WTC11 (cell line): ENCODE measurements at regions not wholly inside any gene's neighbourhood (a gene's known extent, or its start where the extent isn't known, plus 50 kb on each side); places are given as distances from the start of the nearest gene placed in this dataset.

Experiments
- ATAC-seq: fragments of 200-7000 bp; cut with Tn5 transposase; 2 replicates; pipeline ENCODE4 v1.10.0; 2021; ENCODE audit warnings: mild to moderate bottlenecking, moderate library complexity
- CTCF ChIA-PET: fragments of 300-600 bp; sonication (Branson Sonifier 250); formaldehyde crosslinking; loops from one replicate; lab custom pipeline; 2021; ENCODE audit warnings: antibody characterized with exemption; lab: Charles Lee
- POLR2A ChIA-PET: fragments of 350-600 bp; sonication (Branson Sonifier 250); formaldehyde crosslinking; loops from one replicate; lab custom pipeline; 2021; ENCODE audit warnings: antibody characterized with exemption; lab: Charles Lee
- DNase-seq: peaks from one replicate; pipeline ENCODE4 v3.0.0; 2021; ENCODE audit warnings: low spot score
- H3K27ac Mint-ChIP-seq: 2 replicates; pipeline ENCODE4 v1.8.0; 2021; ENCODE audit warnings: mixed read lengths
- H3K27me3 Mint-ChIP-seq: 2 replicates; pipeline ENCODE4 v1.8.0; 2021; ENCODE audit warnings: low read depth, mild to moderate bottlenecking, moderate library complexity, mixed read lengths
- H3K36me3 Mint-ChIP-seq: 2 replicates; pipeline ENCODE4 v1.8.0; 2021; ENCODE audit warnings: mixed read lengths
- H3K4me1 Mint-ChIP-seq: 2 replicates; pipeline ENCODE4 v1.8.0; 2022; ENCODE audit warnings: mixed read lengths
- H3K4me3 Mint-ChIP-seq: 2 replicates; pipeline ENCODE4 v1.8.0; 2021; ENCODE audit warnings: mild to moderate bottlenecking, moderate library complexity, mixed read lengths
- H3K9me3 Mint-ChIP-seq: 2 replicates; pipeline ENCODE4 v1.8.0; 2021; ENCODE audit warnings: mixed read lengths
- ARID4B ChIP-seq: sonication (generic); formaldehyde crosslinking; IDR thresholded peaks from 2 replicates; pipeline ENCODE4 v1.8.0; 2023; ENCODE audit warnings: missing genetic modification reagents, mild to moderate bottlenecking, borderline replicate concordance
- FOXK1 ChIP-seq: sonication (generic); formaldehyde crosslinking; IDR thresholded peaks from 2 replicates; pipeline ENCODE4 v1.8.0; 2022; ENCODE audit warnings: mild to moderate bottlenecking, moderate library complexity, missing genetic modification reagents
- GTF2I ChIP-seq: fragments of 250-450 bp; sonication (Bioruptor Pico); conservative IDR thresholded peaks from 2 replicates; pipeline ENCODE4 v1.4.0; 2021; ENCODE audit warnings: mild to moderate bottlenecking
- MAX ChIP-seq: sonication (generic); formaldehyde crosslinking; IDR thresholded peaks from 2 replicates; pipeline ENCODE4 v1.8.0; 2022; ENCODE audit warnings: mild to moderate bottlenecking, missing genetic modification reagents
- ZNF219 ChIP-seq: sonication (generic); formaldehyde crosslinking; IDR thresholded peaks from 2 replicates; pipeline ENCODE4 v1.8.0; 2023; ENCODE audit warnings: missing genetic modification reagents, mild to moderate bottlenecking, borderline replicate concordance
- ZNF416 ChIP-seq: fragments of 250-450 bp; sonication (Bioruptor Pico); IDR thresholded peaks from 2 replicates; pipeline ENCODE4 v1.9.0; 2021; ENCODE audit warnings: mild to moderate bottlenecking, inconsistent platforms
- ZNF423 ChIP-seq: fragments of 250-450 bp; sonication (Bioruptor Pico); IDR thresholded peaks from 2 replicates; pipeline ENCODE4 v2.1.2; 2022; ENCODE audit warnings: mild to moderate bottlenecking, moderate library complexity
- TF ChIP-seq, protein P1 (sequence below): fragments of 250-450 bp; sonication (Bioruptor Pico); IDR thresholded peaks from 2 replicates; pipeline ENCODE4 v1.9.0; 2021; ENCODE audit warnings: mild to moderate bottlenecking, borderline replicate concordance
- TF ChIP-seq, protein P2 (sequence below): sonication (generic); formaldehyde crosslinking; IDR thresholded peaks from 2 replicates; pipeline ENCODE4 v1.8.1; 2023; ENCODE audit warnings: mild to moderate bottlenecking, missing genetic modification reagents
- TF ChIP-seq, protein P3 (sequence below): sonication (generic); formaldehyde crosslinking; IDR thresholded peaks from 2 replicates; pipeline ENCODE4 v1.8.1; 2022; ENCODE audit warnings: missing genetic modification reagents, borderline replicate concordance
- TF ChIP-seq, protein P4 (sequence below): sonication (generic); formaldehyde crosslinking; IDR thresholded peaks from 2 replicates; pipeline ENCODE4 v1.8.1; 2023; ENCODE audit warnings: mild to moderate bottlenecking, moderate library complexity, missing genetic modification reagents

DNA sequence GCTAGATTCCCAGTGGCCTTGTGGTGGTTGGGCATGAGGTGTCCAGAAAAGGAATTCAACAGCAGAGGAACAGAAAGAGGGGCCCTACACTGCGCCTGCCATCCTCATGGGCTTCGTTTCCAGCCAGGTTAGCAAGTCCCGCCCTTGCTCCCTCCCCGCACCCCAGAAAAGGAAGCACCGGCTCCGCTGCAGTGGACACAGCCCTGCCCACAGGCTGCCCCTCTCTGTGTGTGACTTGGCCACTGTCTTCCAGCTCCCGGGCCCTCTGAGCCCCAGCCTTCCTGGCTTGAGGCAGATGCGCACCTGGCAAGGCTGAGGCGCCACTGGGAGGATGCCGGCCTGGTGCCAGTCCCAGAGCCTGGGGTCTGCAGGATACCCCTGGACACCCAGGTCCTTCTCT lies 305.0 kb upstream of the IRX4 start (continued):
- TF ChIP-seq, protein P1, sequence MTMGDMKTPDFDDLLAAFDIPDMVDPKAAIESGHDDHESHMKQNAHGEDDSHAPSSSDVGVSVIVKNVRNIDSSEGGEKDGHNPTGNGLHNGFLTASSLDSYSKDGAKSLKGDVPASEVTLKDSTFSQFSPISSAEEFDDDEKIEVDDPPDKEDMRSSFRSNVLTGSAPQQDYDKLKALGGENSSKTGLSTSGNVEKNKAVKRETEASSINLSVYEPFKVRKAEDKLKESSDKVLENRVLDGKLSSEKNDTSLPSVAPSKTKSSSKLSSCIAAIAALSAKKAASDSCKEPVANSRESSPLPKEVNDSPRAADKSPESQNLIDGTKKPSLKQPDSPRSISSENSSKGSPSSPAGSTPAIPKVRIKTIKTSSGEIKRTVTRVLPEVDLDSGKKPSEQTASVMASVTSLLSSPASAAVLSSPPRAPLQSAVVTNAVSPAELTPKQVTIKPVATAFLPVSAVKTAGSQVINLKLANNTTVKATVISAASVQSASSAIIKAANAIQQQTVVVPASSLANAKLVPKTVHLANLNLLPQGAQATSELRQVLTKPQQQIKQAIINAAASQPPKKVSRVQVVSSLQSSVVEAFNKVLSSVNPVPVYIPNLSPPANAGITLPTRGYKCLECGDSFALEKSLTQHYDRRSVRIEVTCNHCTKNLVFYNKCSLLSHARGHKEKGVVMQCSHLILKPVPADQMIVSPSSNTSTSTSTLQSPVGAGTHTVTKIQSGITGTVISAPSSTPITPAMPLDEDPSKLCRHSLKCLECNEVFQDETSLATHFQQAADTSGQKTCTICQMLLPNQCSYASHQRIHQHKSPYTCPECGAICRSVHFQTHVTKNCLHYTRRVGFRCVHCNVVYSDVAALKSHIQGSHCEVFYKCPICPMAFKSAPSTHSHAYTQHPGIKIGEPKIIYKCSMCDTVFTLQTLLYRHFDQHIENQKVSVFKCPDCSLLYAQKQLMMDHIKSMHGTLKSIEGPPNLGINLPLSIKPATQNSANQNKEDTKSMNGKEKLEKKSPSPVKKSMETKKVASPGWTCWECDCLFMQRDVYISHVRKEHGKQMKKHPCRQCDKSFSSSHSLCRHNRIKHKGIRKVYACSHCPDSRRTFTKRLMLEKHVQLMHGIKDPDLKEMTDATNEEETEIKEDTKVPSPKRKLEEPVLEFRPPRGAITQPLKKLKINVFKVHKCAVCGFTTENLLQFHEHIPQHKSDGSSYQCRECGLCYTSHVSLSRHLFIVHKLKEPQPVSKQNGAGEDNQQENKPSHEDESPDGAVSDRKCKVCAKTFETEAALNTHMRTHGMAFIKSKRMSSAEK: no peak
- TF ChIP-seq FOXK1 (CRISPR knock-in tag): no peak
- TF ChIP-seq ZNF416: no peak

DNA sequence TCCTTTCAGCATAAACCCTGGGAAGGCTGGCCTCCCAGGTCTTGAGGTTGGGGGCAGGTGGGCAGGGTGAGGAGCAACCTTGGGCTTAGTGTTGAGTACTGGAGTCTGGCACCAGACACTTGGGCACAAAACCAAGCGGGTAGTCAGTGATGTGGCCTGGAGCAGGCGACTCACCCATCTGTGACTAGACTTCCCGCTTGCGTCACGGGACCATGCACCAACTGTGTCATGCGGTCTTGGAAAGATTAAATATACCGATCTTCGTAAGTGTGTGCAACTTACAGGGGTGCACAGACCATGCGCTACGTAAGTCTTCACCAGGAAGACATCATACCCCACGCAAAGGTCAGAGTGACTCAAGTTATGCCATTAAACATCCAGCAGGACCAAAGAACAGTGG lies 304.4 kb upstream of the IRX4 start:
- DNase-seq: no peak
- POLR2A ChIA-PET: no interaction called here
- CTCF ChIA-PET: no interaction called here
- Mint-ChIP-seq H3K27me3 (no peaks in the 10 kb centered on the region), H3K4me3 (no peak overlapping the region), H3K36me3 (no peaks in the 10 kb centered on the region), H3K9me3 (no peaks in the 10 kb centered on the region), H3K27ac (no peak overlapping the region), H3K4me1 (0 out of 2 replicates have a peak, but pooled peaks cover 3% of the 10 kb centered on the region)
- TF ChIP-seq, protein P2, sequence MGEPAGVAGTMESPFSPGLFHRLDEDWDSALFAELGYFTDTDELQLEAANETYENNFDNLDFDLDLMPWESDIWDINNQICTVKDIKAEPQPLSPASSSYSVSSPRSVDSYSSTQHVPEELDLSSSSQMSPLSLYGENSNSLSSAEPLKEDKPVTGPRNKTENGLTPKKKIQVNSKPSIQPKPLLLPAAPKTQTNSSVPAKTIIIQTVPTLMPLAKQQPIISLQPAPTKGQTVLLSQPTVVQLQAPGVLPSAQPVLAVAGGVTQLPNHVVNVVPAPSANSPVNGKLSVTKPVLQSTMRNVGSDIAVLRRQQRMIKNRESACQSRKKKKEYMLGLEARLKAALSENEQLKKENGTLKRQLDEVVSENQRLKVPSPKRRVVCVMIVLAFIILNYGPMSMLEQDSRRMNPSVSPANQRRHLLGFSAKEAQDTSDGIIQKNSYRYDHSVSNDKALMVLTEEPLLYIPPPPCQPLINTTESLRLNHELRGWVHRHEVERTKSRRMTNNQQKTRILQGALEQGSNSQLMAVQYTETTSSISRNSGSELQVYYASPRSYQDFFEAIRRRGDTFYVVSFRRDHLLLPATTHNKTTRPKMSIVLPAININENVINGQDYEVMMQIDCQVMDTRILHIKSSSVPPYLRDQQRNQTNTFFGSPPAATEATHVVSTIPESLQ (CRISPR knock-in tag): no peak
- no peak for TF ChIP-seq MAX (CRISPR knock-in tag)
- TF ChIP-seq, protein P3, sequence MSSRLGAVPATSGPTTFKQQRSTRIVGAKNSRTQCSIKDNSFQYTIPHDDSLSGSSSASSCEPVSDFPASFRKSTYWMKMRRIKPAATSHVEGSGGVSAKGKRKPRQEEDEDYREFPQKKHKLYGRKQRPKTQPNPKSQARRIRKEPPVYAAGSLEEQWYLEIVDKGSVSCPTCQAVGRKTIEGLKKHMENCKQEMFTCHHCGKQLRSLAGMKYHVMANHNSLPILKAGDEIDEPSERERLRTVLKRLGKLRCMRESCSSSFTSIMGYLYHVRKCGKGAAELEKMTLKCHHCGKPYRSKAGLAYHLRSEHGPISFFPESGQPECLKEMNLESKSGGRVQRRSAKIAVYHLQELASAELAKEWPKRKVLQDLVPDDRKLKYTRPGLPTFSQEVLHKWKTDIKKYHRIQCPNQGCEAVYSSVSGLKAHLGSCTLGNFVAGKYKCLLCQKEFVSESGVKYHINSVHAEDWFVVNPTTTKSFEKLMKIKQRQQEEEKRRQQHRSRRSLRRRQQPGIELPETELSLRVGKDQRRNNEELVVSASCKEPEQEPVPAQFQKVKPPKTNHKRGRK (CRISPR knock-in tag): no peak
- no peak for TF ChIP-seq ARID4B (CRISPR knock-in tag)
- TF ChIP-seq ZNF423: no peak
- TF ChIP-seq GTF2I (CRISPR knock-in tag): no peak
- no peak for TF ChIP-seq ZNF219
- TF ChIP-seq, protein P4, sequence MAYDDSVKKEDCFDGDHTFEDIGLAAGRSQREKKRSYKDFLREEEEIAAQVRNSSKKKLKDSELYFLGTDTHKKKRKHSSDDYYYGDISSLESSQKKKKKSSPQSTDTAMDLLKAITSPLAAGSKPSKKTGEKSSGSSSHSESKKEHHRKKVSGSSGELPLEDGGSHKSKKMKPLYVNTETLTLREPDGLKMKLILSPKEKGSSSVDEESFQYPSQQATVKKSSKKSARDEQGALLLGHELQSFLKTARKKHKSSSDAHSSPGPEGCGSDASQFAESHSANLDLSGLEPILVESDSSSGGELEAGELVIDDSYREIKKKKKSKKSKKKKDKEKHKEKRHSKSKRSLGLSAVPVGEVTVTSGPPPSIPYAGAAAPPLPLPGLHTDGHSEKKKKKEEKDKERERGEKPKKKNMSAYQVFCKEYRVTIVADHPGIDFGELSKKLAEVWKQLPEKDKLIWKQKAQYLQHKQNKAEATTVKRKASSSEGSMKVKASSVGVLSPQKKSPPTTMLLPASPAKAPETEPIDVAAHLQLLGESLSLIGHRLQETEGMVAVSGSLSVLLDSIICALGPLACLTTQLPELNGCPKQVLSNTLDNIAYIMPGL (CRISPR knock-in tag): no peak
- no peak for ATAC-seq
